Kidney epithelial cell (primary cell): ENCODE measurements at regions not wholly inside any gene's neighbourhood (a gene's known extent, or its start where the extent isn't known, plus 50 kb on each side); places are given as distances from the start of the nearest gene placed in this dataset.

Experiments
- DNase-seq: peaks from one replicate; pipeline ENCODE4 v3.0.0-alpha.2; 2010; ENCODE audit warnings: low read depth
- H3K27me3 ChIP-seq: 2 replicates; pipeline ENCODE4 v1.6.0; 2011; ENCODE audit warnings: low read length; ENCODE audit not compliant: control insufficient read depth, insufficient read depth
- H3K36me3 ChIP-seq: 2 replicates; pipeline ENCODE4 v1.5.1; 2011; ENCODE audit warnings: low read length; ENCODE audit not compliant: control insufficient read depth, insufficient read depth
- H3K4me3 ChIP-seq: 2 replicates; pipeline ENCODE4 v1.5.1; 2011; ENCODE audit warnings: low read depth, mild to moderate bottlenecking, control low read depth, low read length
- CTCF ChIP-seq: IDR thresholded peaks from 2 replicates; pipeline ENCODE4 v1.5.1; 2011; ENCODE audit warnings: mild to moderate bottlenecking, moderate library complexity, low read length, control low read depth, inconsistent platforms; ENCODE audit not compliant: insufficient read depth, poor library complexity, severe bottlenecking

GRCh38 chr3:106208251-106208650, 339.4 kb upstream of the CBLB start:
- TF ChIP-seq CTCF = no peak
- DNase-seq = no peak
- H3K4me3 ChIP-seq = no peak overlapping the region
- no peaks in the 10 kb centered on the region for H3K36me3 ChIP-seq
- H3K27me3 ChIP-seq = no peaks in the 10 kb centered on the region

GRCh38 chr3:106208967-106209366, 340.2 kb upstream of the CBLB start:
- H3K4me3 ChIP-seq = no peak overlapping the region

GRCh38 chr3:106209482-106209881, 340.7 kb upstream of the CBLB start:
- no peak for TF ChIP-seq CTCF
- DNase-seq = no peak
- H3K27me3 ChIP-seq = no peaks in the 10 kb centered on the region
- H3K36me3 ChIP-seq = no peaks in the 10 kb centered on the region
- no peak overlapping the region for H3K4me3 ChIP-seq

More at GRCh38 chr3:106208967-106209366, 340.2 kb upstream of the CBLB start:
- no peaks in the 10 kb centered on the region for H3K27me3 ChIP-seq
- DNase-seq = no peak
- H3K36me3 ChIP-seq = no peaks in the 10 kb centered on the region
- TF ChIP-seq CTCF = no peak

GRCh38 chr3:106210923-106211322, 342.1 kb upstream of the CBLB start:
- no peaks in the 10 kb centered on the region for H3K27me3 ChIP-seq
- no peak overlapping the region for H3K4me3 ChIP-seq
- TF ChIP-seq CTCF = no peak
- DNase-seq = no peak
- no peaks in the 10 kb centered on the region for H3K36me3 ChIP-seq

- no peak for TF ChIP-seq CTCF
- H3K27me3 ChIP-seq = no peaks in the 10 kb centered on the region
- DNase-seq = no peak
- no peaks in the 10 kb centered on the region for H3K36me3 ChIP-seq
- no peak overlapping the region for H3K4me3 ChIP-seq
Observed at GRCh38 chr3:106212665-106213222, 343.9 kb upstream of the CBLB start.

- Histone ChIP-seq H3K27me3 (no peaks in the 10 kb centered on the region), H3K36me3 (no peaks in the 10 kb centered on the region), H3K4me3 (no peak overlapping the region)
- DNase-seq = no peak
- TF ChIP-seq CTCF = no peak
Observed at GRCh38 chr3:106213954-106214353, 345.1 kb upstream of the CBLB start.
